Astrocyte (in vitro differentiated cells and primary cell): ENCODE measurements at regions not wholly inside any gene's neighbourhood (a gene's known extent, or its start where the extent isn't known, plus 50 kb on each side); places are given as distances from the start of the nearest gene placed in this dataset.

ENCODE experiments used
- DNase-seq: peaks from one replicate; pipeline ENCODE4 v3.0.0-alpha.2; 2010; ENCODE audit warnings: low read depth
- FAIRE-seq: peaks from 2 replicates; lab custom pipeline; 2011; peaks lifted over from hg19 to GRCh38; lab: Jason Lieb, UNC
- H2AFZ ChIP-seq: 2 replicates; pipeline ENCODE4 v1.6.0; 2012; ENCODE audit warnings: low read depth, low read length, inconsistent platforms
- H3K27ac ChIP-seq: 2 replicates; pipeline ENCODE4 v1.5.1; 2011; ENCODE audit warnings: low read depth, low read length, inconsistent platforms
- H3K27me3 ChIP-seq: 2 replicates; pipeline ENCODE4 v1.6.0; 2011; ENCODE audit warnings: low read length, inconsistent platforms; ENCODE audit not compliant: insufficient read depth
- H3K36me3 ChIP-seq: 2 replicates; pipeline ENCODE4 v1.5.1; 2011; ENCODE audit warnings: low read length, inconsistent platforms; ENCODE audit not compliant: insufficient read depth
- H3K4me1 ChIP-seq: 2 replicates; pipeline ENCODE4 v1.5.1; 2011; ENCODE audit warnings: low read length, inconsistent platforms; ENCODE audit not compliant: insufficient read depth
- H3K4me2 ChIP-seq: 2 replicates; pipeline ENCODE4 v1.6.0; 2012; ENCODE audit warnings: low read length, inconsistent platforms
- H3K4me3 ChIP-seq: 2 replicates; pipeline ENCODE4 v1.5.1; 2011; ENCODE audit warnings: low read depth, mild to moderate bottlenecking, low read length, inconsistent platforms; ENCODE audit not compliant: insufficient read depth
- H3K79me2 ChIP-seq: 2 replicates; pipeline ENCODE4 v1.6.0; 2012; ENCODE audit warnings: mild to moderate bottlenecking, low read length, inconsistent platforms; ENCODE audit not compliant: insufficient read depth
- H3K9ac ChIP-seq: 2 replicates; pipeline ENCODE4 v1.6.0; 2012; ENCODE audit warnings: mild to moderate bottlenecking, low read length, inconsistent platforms
- H3K9me3 ChIP-seq: 2 replicates; pipeline ENCODE4 v1.5.1; 2012; ENCODE audit warnings: low read depth, mild to moderate bottlenecking, low read length, inconsistent platforms; ENCODE audit not compliant: insufficient read depth
- H4K20me1 ChIP-seq: 2 replicates; pipeline ENCODE4 v1.6.0; 2012; ENCODE audit warnings: low read length, inconsistent platforms; ENCODE audit not compliant: insufficient read depth
- H3K27ac Mint-ChIP-seq: one replicate; pipeline ENCODE4 v1.8.0; 2021; ENCODE audit warnings: mild to moderate bottlenecking, mixed read lengths; ENCODE audit not compliant: unreplicated experiment
- H3K27me3 Mint-ChIP-seq: one replicate; pipeline ENCODE4 v1.8.0; 2021; ENCODE audit warnings: low read depth, mixed read lengths; ENCODE audit not compliant: unreplicated experiment
- H3K36me3 Mint-ChIP-seq: one replicate; pipeline ENCODE4 v1.8.0; 2021; ENCODE audit warnings: low read depth, mixed read lengths; ENCODE audit not compliant: unreplicated experiment
- H3K4me1 Mint-ChIP-seq: one replicate; pipeline ENCODE4 v1.8.0; 2021; ENCODE audit warnings: low read depth, mixed read lengths; ENCODE audit not compliant: unreplicated experiment
- H3K4me3 Mint-ChIP-seq: one replicate; pipeline ENCODE4 v1.8.0; 2021; ENCODE audit warnings: mild to moderate bottlenecking, moderate library complexity, mixed read lengths; ENCODE audit not compliant: unreplicated experiment
- H3K9me3 Mint-ChIP-seq: one replicate; pipeline ENCODE4 v1.8.0; 2021; ENCODE audit warnings: mild to moderate bottlenecking, mixed read lengths; ENCODE audit not compliant: unreplicated experiment
- CTCF ChIP-seq: IDR thresholded peaks from 2 replicates; pipeline ENCODE4 v1.5.1; 2011; ENCODE audit warnings: low read depth, mild to moderate bottlenecking, inconsistent platforms, low read length, moderate library complexity; ENCODE audit not compliant: insufficient read depth
- EZH2 ChIP-seq: IDR thresholded peaks from 2 replicates; pipeline ENCODE4 v1.6.1; 2012; ENCODE audit warnings: mild to moderate bottlenecking, low read length, inconsistent platforms; ENCODE audit not compliant: insufficient read depth

GRCh38 chr1:219668446-219668845 lies 55.5 kb upstream of the ZC3H11B start:
- Mint-ChIP-seq H3K36me3 (no peaks in the 10 kb centered on the region), H3K27me3 (peaks cover 3% of the 10 kb centered on the region), H3K4me3 (no peak overlapping the region), H3K4me1 (peaks cover 5% of the 10 kb centered on the region), H3K9me3 (no peaks in the 10 kb centered on the region), H3K27ac (no peak overlapping the region)
- Histone ChIP-seq H3K36me3 (no peaks in the 10 kb centered on the region), H3K9me3 (no peaks in the 10 kb centered on the region), H3K9ac (no peak overlapping the region), H3K4me1 (peaks cover 12% of the 10 kb centered on the region), H3K4me3 (no peak overlapping the region), H3K27ac (no peak overlapping the region), H3K4me2 (no peak overlapping the region), H2AFZ (no peak overlapping the region), H3K79me2 (no peaks in the 10 kb centered on the region), H4K20me1 (no peaks in the 10 kb centered on the region), H3K27me3 (no peaks in the 10 kb centered on the region)
- FAIRE-seq: no peak
- DNase-seq: no peak
- TF ChIP-seq CTCF (no peak), EZH2 (no peak)

- H3K4me3 ChIP-seq: no peak overlapping the region
- Mint-ChIP-seq H3K4me3 (no peak overlapping the region), H3K9me3 (no peaks in the 10 kb centered on the region), H3K4me1 (peaks cover 8% of the 10 kb centered on the region), H3K27ac (no peak overlapping the region), H3K27me3 (no peaks in the 10 kb centered on the region), H3K36me3 (no peaks in the 10 kb centered on the region)
- no peaks in the 10 kb centered on the region for H3K9me3 ChIP-seq
- H2AFZ ChIP-seq: peak overlapping the region; percentile 31
- FAIRE-seq: no peak
- H3K4me1 ChIP-seq: peaks cover 14% of the 10 kb centered on the region
- no peak overlapping the region for H3K9ac ChIP-seq
- H3K79me2 ChIP-seq: no peaks in the 10 kb centered on the region
- H3K36me3 ChIP-seq: no peaks in the 10 kb centered on the region
- H3K27me3 ChIP-seq: no peaks in the 10 kb centered on the region
- peak overlapping the region; percentile 19 for H3K4me2 ChIP-seq
- DNase-seq: peak; percentile 88
- no peak overlapping the region for H3K27ac ChIP-seq
- TF ChIP-seq EZH2 (no peak), CTCF (no peak)
- H4K20me1 ChIP-seq: no peaks in the 10 kb centered on the region
These were observed 53.3 kb upstream of the ZC3H11B start for GRCh38 chr1:219666242-219666641.

- no peak for FAIRE-seq
- Mint-ChIP-seq H3K4me1 (peaks cover 19% of the 10 kb centered on the region), H3K9me3 (no peaks in the 10 kb centered on the region)
These were observed 52.2 kb upstream of the ZC3H11B start for GRCh38 chr1:219665089-219665488.

More at GRCh38 chr1:219665089-219665488, 52.2 kb upstream of the ZC3H11B start:
- Histone ChIP-seq H4K20me1 (no peaks in the 10 kb centered on the region), H3K9ac (no peak overlapping the region), H3K36me3 (no peaks in the 10 kb centered on the region), H3K4me3 (no peak overlapping the region), H3K27me3 (no peaks in the 10 kb centered on the region), H3K4me2 (no peak overlapping the region), H3K9me3 (no peaks in the 10 kb centered on the region), H3K79me2 (no peaks in the 10 kb centered on the region), H2AFZ (no peak overlapping the region), H3K4me1 (peaks cover 22% of the 10 kb centered on the region), H3K27ac (no peak overlapping the region)
- Mint-ChIP-seq H3K4me3 (no peak overlapping the region), H3K36me3 (no peaks in the 10 kb centered on the region), H3K27ac (no peak overlapping the region), H3K27me3 (no peaks in the 10 kb centered on the region)
- TF ChIP-seq CTCF: no peak
- TF ChIP-seq EZH2: no peak
- DNase-seq: no peak
